Progenitor cell of endocrine pancreas (in vitro differentiated cells): ENCODE measurements at regions not wholly inside any gene's neighbourhood (a gene's known extent, or its start where the extent isn't known, plus 50 kb on each side); places are given as distances from the start of the nearest gene placed in this dataset.
A peak's percentile ranks its signal among the peaks of the same experiment; 100 is the strongest.
"Not testable (repeated sequence)": the region's sequence is repeated elsewhere in the genome, so short reads cannot be mapped to it uniquely, and the experiment has no call there.

Source experiments
- DNase-seq: peaks from one replicate; pipeline ENCODE4 v3.0.0; 2021; ENCODE audit warnings: low spot score; ENCODE audit not compliant: unreplicated experiment
- H3K27ac Mint-ChIP-seq: 2 replicates; pipeline ENCODE4 v1.8.0; 2021; ENCODE audit warnings: mild to moderate bottlenecking, moderate library complexity, mixed read lengths
- H3K27me3 Mint-ChIP-seq: 2 replicates; pipeline ENCODE4 v1.8.0; 2021; ENCODE audit warnings: mixed read lengths
- H3K36me3 Mint-ChIP-seq: 2 replicates; pipeline ENCODE4 v1.8.0; 2022; ENCODE audit warnings: mixed read lengths; ENCODE audit not compliant: insufficient read depth
- H3K4me1 Mint-ChIP-seq: 2 replicates; pipeline ENCODE4 v1.8.0; 2021; ENCODE audit warnings: low read depth, mixed read lengths
- H3K4me3 Mint-ChIP-seq: 2 replicates; pipeline ENCODE4 v1.8.0; 2021; ENCODE audit warnings: low read depth, mild to moderate bottlenecking, moderate library complexity, mixed read lengths
- H3K9me3 Mint-ChIP-seq: 2 replicates; pipeline ENCODE4 v1.8.0; 2021; ENCODE audit warnings: low read depth, mixed read lengths
- CTCF ChIP-seq: fragments of 200-600 bp; sonication (generic); IDR thresholded peaks from one replicate; pipeline ENCODE4 v1.5.0; 2021; ENCODE audit warnings: antibody characterized with exemption, mild to moderate bottlenecking; ENCODE audit not compliant: unreplicated experiment

GRCh38 chrX:69062493-69062892, 102.8 kb downstream of the PJA1 start:
- Mint-ChIP-seq H3K36me3 (no peaks in the 10 kb centered on the region), H3K4me1 (no peaks in the 10 kb centered on the region), H3K27me3 (no peaks in the 10 kb centered on the region), H3K4me3 (no peak overlapping the region), H3K27ac (no peak overlapping the region), H3K9me3 (no peaks in the 10 kb centered on the region)
- no peak for TF ChIP-seq CTCF
- peak; percentile 0 for DNase-seq

GRCh38 chrX:69060631-69061408, 104.4 kb downstream of the PJA1 start:
- Mint-ChIP-seq H3K4me1 (no peaks in the 10 kb centered on the region), H3K4me3 (no peak overlapping the region), H3K27me3 (no peaks in the 10 kb centered on the region), H3K27ac (no peak overlapping the region), H3K36me3 (no peaks in the 10 kb centered on the region), H3K9me3 (peaks cover 4% of the 10 kb centered on the region)
- TF ChIP-seq CTCF: peak; percentile 38
- DNase-seq: peak; percentile 11

GRCh38 chrX:69055193-69055592, 110.1 kb downstream of the PJA1 start:
- Mint-ChIP-seq H3K27ac (no peak overlapping the region), H3K9me3 (peaks cover 4% of the 10 kb centered on the region), H3K4me1 (no peaks in the 10 kb centered on the region), H3K27me3 (no peaks in the 10 kb centered on the region), H3K4me3 (no peak overlapping the region), H3K36me3 (no peaks in the 10 kb centered on the region)
- no peak for TF ChIP-seq CTCF
- DNase-seq: no peak

DNA sequence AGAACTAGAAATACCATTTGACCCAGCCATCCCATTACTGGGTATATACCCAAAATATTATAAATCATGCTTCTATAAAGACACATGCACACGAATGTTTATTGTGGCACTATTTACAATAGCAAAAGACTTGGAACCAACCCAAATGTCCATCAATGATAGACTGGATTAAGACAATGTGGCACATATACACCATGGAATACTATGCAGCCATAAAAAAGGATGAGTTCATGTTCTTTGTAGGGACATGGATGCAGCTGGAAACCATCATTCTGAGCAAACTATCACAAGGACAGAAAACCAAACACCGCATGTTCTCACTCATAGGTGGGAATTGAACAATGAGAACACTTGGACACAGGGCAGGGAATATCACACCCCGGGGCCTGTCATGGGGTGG, 110.8 kb downstream of the PJA1 start:
- H3K9me3 Mint-ChIP-seq, H3K4me3 Mint-ChIP-seq, H3K36me3 Mint-ChIP-seq, H3K4me1 Mint-ChIP-seq, H3K27me3 Mint-ChIP-seq, H3K27ac Mint-ChIP-seq: not testable (repeated sequence)
- peak; percentile 2 for DNase-seq

DNA sequence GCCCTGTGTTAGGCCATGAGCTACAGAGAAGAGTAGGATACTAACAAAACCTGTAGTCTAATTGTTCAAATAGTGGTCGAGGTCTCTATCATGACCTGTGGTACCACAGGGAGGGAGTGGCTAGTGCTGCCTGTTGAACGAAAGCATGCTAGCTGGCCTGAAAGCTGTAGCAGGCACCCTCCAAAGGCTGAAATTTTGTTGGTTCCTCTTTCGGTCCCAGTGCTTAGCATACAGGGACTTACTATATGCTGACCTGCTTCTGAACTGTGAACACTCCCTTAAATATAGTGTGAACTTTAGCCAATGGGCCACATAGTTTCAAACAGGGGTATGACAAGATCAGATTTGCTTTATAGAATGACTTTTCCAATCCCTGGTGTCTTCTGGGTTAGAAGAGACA, 113.4 kb downstream of the PJA1 start:
- peaks cover 8% of the 10 kb centered on the region for H3K9me3 Mint-ChIP-seq
- H3K27me3 Mint-ChIP-seq: no peaks in the 10 kb centered on the region
- no peaks in the 10 kb centered on the region for H3K36me3 Mint-ChIP-seq
- TF ChIP-seq CTCF: no peak
- H3K4me3 Mint-ChIP-seq: no peak overlapping the region
- H3K27ac Mint-ChIP-seq: no peak overlapping the region
- H3K4me1 Mint-ChIP-seq: no peaks in the 10 kb centered on the region
- no peak for DNase-seq
